Adrenal gland (tissue), 9 donors: ENCODE measurements at regions not wholly inside any gene's neighbourhood (a gene's known extent, or its start where the extent isn't known, plus 50 kb on each side); places are given as distances from the start of the nearest gene placed in this dataset.

Experiments
- DNase-seq, 7 donors: peaks; one replicate each; pipeline ENCODE4 v3.0.0-alpha.2; 2019 to 2020
- H3K27ac ChIP-seq, 5 donors: fragments of 200-600 bp; sonication (generic) in 4 of 5; 1 replicate in 3 of 5; 2 replicates in 2 of 5; pipeline versions ENCODE4 v1.5.1 to v1.8.0; 2016 to 2020; ENCODE audit warnings: mild to moderate bottlenecking in 1 of 5
- H3K27me3 ChIP-seq: fragments of 200-600 bp; 2 replicates; pipeline ENCODE4 v1.8.0; 2021
- H3K36me3 ChIP-seq, 2 donors: fragments of 200-600 bp; replicated peaks in 1 of 2; 1 replicate in 1 of 2; 2 replicates in 1 of 2; pipeline versions ENCODE4 v1.5.1 to v1.8.0; 2018 to 2022
- H3K4me1 ChIP-seq, 2 donors: fragments of 200-600 bp; replicated peaks in 1 of 2; 1 replicate in 1 of 2; 2 replicates in 1 of 2; pipeline versions ENCODE4 v1.5.1 to v1.8.0; 2018 to 2021
- H3K4me3 ChIP-seq, 4 donors: fragments of 200-600 bp; sonication (generic) in 3 of 4; one replicate each; pipeline ENCODE4 v1.5.1; 2016 to 2018
- H3K9me3 ChIP-seq, 3 donors: fragments of 200-600 bp; sonication (generic) in 1 of 3; replicated peaks in 1 of 3; 1 replicate in 2 of 3; 2 replicates in 1 of 3; pipeline versions ENCODE4 v1.5.1 to v1.8.0; 2016 to 2021
- POLR2A ChIP-seq, 2 donors: fragments of 450-650 bp; IDR thresholded peaks; one replicate each; pipeline ENCODE4 v1.6.1; 2017; ENCODE audit warnings: antibody characterized with exemption in 2 of 2, mild to moderate bottlenecking in 2 of 2, moderate library complexity in 1 of 2
- WGBS, 4 donors: extraction: QIAGEN DNeasy Blood & Tissue Kit in 2 of 4; methylation state at CpG; one replicate each; pipeline versions ENCODE4 v1.1.5 to v1.1.7; 2013 to 2017; 5-methylcytosine and 5-hydroxymethylcytosine counted together
- intact Hi-C, 2 donors: fragments of 100-400 bp; cut with DNase I; formaldehyde crosslinking; loops; one replicate each; pipeline versions ENCODE4 v1.14.1 to v1.15.0; 2022 to 2023
- TF ChIP-seq, protein P1 (sequence below), 6 experiments: fragments of 450-650 bp in 4 of 6; fragments of 200-600 bp in 2 of 6; sonication (generic) in 1 of 6; IDR thresholded peaks; 1 replicate in 5 of 6; 2 replicates in 1 of 6; pipeline versions ENCODE4 v1.5.1 to v1.8.0; 2016 to 2021; ENCODE audit warnings: antibody characterized with exemption in 6 of 6, mild to moderate bottlenecking in 2 of 6, moderate library complexity in 1 of 6
- donor health status: healthy with polysubstance abuse.
- donor health status: Bipolar disorder and iron deficiency.
- donor health status: DM: yes; HTN: yes; CAD: no.
- donor health status: DM: no; HTN: no; CAD: no.
- donor health status: DM: no; HTN: no; CAD: no.

- Histone ChIP-seq H3K4me1 (no peaks in the 10 kb centered on the region), H3K4me3 (no peak overlapping the region), H3K9me3 (no peaks in the 10 kb centered on the region), H3K27ac (no peak overlapping the region), H3K27me3 (no peaks in the 10 kb centered on the region), H3K36me3 (no peaks in the 10 kb centered on the region)
- intact Hi-C loops, result no loop called here
- TF ChIP-seq, protein P1, sequence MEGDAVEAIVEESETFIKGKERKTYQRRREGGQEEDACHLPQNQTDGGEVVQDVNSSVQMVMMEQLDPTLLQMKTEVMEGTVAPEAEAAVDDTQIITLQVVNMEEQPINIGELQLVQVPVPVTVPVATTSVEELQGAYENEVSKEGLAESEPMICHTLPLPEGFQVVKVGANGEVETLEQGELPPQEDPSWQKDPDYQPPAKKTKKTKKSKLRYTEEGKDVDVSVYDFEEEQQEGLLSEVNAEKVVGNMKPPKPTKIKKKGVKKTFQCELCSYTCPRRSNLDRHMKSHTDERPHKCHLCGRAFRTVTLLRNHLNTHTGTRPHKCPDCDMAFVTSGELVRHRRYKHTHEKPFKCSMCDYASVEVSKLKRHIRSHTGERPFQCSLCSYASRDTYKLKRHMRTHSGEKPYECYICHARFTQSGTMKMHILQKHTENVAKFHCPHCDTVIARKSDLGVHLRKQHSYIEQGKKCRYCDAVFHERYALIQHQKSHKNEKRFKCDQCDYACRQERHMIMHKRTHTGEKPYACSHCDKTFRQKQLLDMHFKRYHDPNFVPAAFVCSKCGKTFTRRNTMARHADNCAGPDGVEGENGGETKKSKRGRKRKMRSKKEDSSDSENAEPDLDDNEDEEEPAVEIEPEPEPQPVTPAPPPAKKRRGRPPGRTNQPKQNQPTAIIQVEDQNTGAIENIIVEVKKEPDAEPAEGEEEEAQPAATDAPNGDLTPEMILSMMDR (IDR thresholded peaks at IDR 0.05), result no peak
- TF ChIP-seq POLR2A (IDR thresholded peaks at IDR 0.05), result no peak
- no peak for DNase-seq
Measured at GRCh38 chr18:45165176-45165713, 450.0 kb upstream of the SLC14A2 start.

DNA sequence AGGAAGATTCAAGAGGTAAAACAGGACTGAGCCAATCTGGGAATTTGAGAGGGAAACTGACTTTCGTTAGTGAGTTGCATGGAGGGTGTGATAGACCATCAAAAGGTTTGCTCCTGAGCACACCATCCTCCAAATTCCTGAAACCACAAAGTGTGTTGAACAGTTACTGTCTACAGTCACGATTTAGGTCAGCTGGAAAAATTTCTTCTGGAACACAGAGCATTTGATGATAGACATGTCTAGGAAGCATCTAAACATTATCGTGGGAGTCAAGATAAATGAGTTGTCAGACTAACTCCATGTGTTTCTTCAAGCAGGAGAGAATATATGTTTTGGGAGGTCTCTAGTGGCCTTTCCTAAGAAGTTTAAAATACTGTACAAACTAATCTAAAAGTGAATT is 449.4 kb upstream of the SLC14A2 start:
- no peaks in the 10 kb centered on the region for H3K9me3 ChIP-seq
- H3K27me3 ChIP-seq, result no peaks in the 10 kb centered on the region
- H3K4me1 ChIP-seq, result no peaks in the 10 kb centered on the region
- 52 to 72% (median 59%) methylated on average over 3 of the region's 3 CpGs for WGBS, 4 donors
- DNase-seq, result no peak
- intact Hi-C loops, result no loop called here
- TF ChIP-seq POLR2A (IDR thresholded peaks at IDR 0.05), result no peak
- TF ChIP-seq, protein P1 (IDR thresholded peaks at IDR 0.05), result no peak
- H3K27ac ChIP-seq, result no peak overlapping the region
- no peaks in the 10 kb centered on the region for H3K36me3 ChIP-seq
- H3K4me3 ChIP-seq, result no peak overlapping the region

- peak overlapping the region in 1 of 5 donors; percentile 23 for H3K27ac ChIP-seq
- DNase-seq, result no peak
- intact Hi-C loops, result no loop called here
- no peak overlapping the region for H3K4me3 ChIP-seq
- no peaks in the 10 kb centered on the region for H3K27me3 ChIP-seq
- TF ChIP-seq POLR2A (IDR thresholded peaks at IDR 0.05), result no peak
- TF ChIP-seq, protein P1 (IDR thresholded peaks at IDR 0.05), result no peak
- no peaks in the 10 kb centered on the region for H3K36me3 ChIP-seq
- no peaks in the 10 kb centered on the region for H3K4me1 ChIP-seq
- 78 to 85% (median 83%) methylated on average over 5 of the region's 5 CpGs for WGBS, 4 donors
- no peaks in the 10 kb centered on the region for H3K9me3 ChIP-seq
Measured at GRCh38 chr18:45166341-45166835, 448.9 kb upstream of the SLC14A2 start.

GRCh38 chr18:45166836-45167551 is 448.3 kb upstream of the SLC14A2 start:
- intact Hi-C loops, result no loop called here
- no peak for TF ChIP-seq POLR2A (IDR thresholded peaks at IDR 0.05)
- TF ChIP-seq, protein P1 (IDR thresholded peaks at IDR 0.05), result no peak
- H3K27me3 ChIP-seq, result no peaks in the 10 kb centered on the region
- peak overlapping the region in 1 of 5 donors; percentile 23 for H3K27ac ChIP-seq
- no peaks in the 10 kb centered on the region for H3K9me3 ChIP-seq
- H3K4me3 ChIP-seq, result no peak overlapping the region
- H3K4me1 ChIP-seq, result no peaks in the 10 kb centered on the region
- DNase-seq, result no peak
- no peaks in the 10 kb centered on the region for H3K36me3 ChIP-seq
- 50 to 63% (median 54%) methylated on average over 4 to 5 of the region's 5 CpGs for WGBS, 4 donors
